ENCODE measurements at regions not wholly inside any gene's neighbourhood (a gene's known extent, or its start where the extent isn't known, plus 50 kb on each side); places are given as distances from the start of the nearest gene placed in this dataset.

- no peak overlapping the region for H3K27ac Mint-ChIP-seq (ENCODE audit: unreplicated experiment)
- no peaks in the 10 kb centered on the region for H3K27me3 Mint-ChIP-seq (ENCODE audit: unreplicated experiment)
- no TSS peak for BruUV-seq (replicated peaks)
- H3K4me3 Mint-ChIP-seq (ENCODE audit: low read depth, unreplicated experiment): no peak overlapping the region
- no peak for DNase-seq
- H3K36me3 Mint-ChIP-seq (ENCODE audit: insufficient read depth, unreplicated experiment): no peaks in the 10 kb centered on the region
- intact Hi-C loops (cut with micrococcal nuclease; ENCODE audit: unreplicated experiment): no loop called here
- TF ChIP-seq CTCF (IDR thresholded peaks at IDR 0.05; ENCODE audit: unreplicated experiment): no peak
- H3K9me3 Mint-ChIP-seq (ENCODE audit: low read depth, unreplicated experiment): peaks cover 21% of the 10 kb centered on the region
- H3K4me1 Mint-ChIP-seq (ENCODE audit: low read depth, unreplicated experiment): no peaks in the 10 kb centered on the region
- CTCF ChIA-PET: no interaction called here
Observed at GRCh38 chr12:115013236-115013981, 329.4 kb upstream of the TBX3 start.

DNA sequence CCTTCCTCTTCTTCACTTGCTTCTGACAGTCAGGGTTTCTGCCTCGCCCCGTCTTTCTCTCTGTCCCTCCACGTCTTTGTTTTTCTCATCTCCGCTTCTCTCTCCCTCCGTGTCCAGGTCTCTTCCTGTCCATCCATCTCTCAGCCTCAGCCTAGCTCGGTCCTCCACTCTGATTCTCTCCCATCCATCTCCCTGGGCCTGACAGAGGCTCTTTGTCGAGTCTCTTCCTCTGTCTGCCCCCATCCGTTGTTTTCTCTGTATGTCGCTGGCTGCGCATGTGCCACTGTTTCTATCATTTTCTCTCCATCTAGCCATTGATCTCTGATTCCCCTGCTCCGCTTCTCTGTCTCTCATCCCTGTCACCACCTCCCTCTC lies 328.9 kb upstream of the TBX3 start:
- no peaks in the 10 kb centered on the region for H3K27me3 Mint-ChIP-seq (ENCODE audit: unreplicated experiment)
- no peaks in the 10 kb centered on the region for H3K36me3 Mint-ChIP-seq (ENCODE audit: insufficient read depth, unreplicated experiment)
- H3K4me3 Mint-ChIP-seq (ENCODE audit: low read depth, unreplicated experiment): no peak overlapping the region
- no peak for TF ChIP-seq CTCF (IDR thresholded peaks at IDR 0.05; ENCODE audit: unreplicated experiment)
- peaks cover 18% of the 10 kb centered on the region for H3K9me3 Mint-ChIP-seq (ENCODE audit: low read depth, unreplicated experiment)
- intact Hi-C loops (cut with micrococcal nuclease; ENCODE audit: unreplicated experiment): no loop called here
- CTCF ChIA-PET: no interaction called here
- DNase-seq: no peak
- no peaks in the 10 kb centered on the region for H3K4me1 Mint-ChIP-seq (ENCODE audit: low read depth, unreplicated experiment)
- no peak overlapping the region for H3K27ac Mint-ChIP-seq (ENCODE audit: unreplicated experiment)
- no TSS peak for BruUV-seq (replicated peaks)

- no peak for TF ChIP-seq CTCF (IDR thresholded peaks at IDR 0.05; ENCODE audit: unreplicated experiment)
- BruUV-seq (replicated peaks): no TSS peak
- intact Hi-C loops (cut with micrococcal nuclease; ENCODE audit: unreplicated experiment): no loop called here
- Mint-ChIP-seq H3K27ac (ENCODE audit: unreplicated experiment) (no peak overlapping the region), H3K27me3 (ENCODE audit: unreplicated experiment) (no peaks in the 10 kb centered on the region), H3K9me3 (ENCODE audit: low read depth, unreplicated experiment) (peaks cover 18% of the 10 kb centered on the region), H3K4me1 (ENCODE audit: low read depth, unreplicated experiment) (no peaks in the 10 kb centered on the region), H3K4me3 (ENCODE audit: low read depth, unreplicated experiment) (no peak overlapping the region), H3K36me3 (ENCODE audit: insufficient read depth, unreplicated experiment) (no peaks in the 10 kb centered on the region)
- CTCF ChIA-PET: no interaction called here
- no peak for DNase-seq
Observed at GRCh38 chr12:115011703-115012102, 327.7 kb upstream of the TBX3 start.

DNA sequence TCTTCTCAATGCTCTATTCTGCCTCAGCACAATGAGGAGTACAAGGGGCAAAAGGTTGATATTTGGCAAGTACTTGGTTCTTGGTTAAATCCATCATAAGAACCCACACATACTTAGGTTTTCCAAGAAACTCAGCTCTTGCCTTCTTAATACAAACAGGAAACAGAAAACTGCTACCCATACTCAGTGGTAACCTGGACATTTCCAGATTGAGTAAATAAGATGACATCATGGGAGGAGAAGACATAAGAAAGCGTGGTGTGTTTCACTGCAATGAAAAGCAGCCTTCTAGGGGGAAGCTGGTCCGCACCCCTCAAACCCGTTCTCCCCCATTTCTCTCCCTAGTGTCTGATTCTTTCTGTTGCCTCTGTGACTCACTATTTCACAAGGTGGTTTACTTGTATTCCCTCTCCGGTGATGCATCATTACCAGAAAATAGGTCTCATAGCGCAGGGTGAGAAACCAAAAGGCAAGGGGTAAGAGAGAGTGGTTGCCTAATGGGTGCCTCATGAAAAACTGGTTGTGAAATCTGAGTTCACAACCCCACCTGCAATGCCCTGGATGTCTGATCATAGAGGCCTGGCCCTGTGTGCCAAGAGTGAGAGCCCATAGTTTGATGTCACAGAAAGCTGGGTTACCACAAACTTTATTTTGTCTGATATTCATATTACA lies 326.5 kb upstream of the TBX3 start:
- H3K36me3 Mint-ChIP-seq (ENCODE audit: insufficient read depth, unreplicated experiment): no peaks in the 10 kb centered on the region
- BruUV-seq (replicated peaks): no TSS peak
- no peak overlapping the region for H3K27ac Mint-ChIP-seq (ENCODE audit: unreplicated experiment)
- CTCF ChIA-PET: no interaction called here
- no peaks in the 10 kb centered on the region for H3K27me3 Mint-ChIP-seq (ENCODE audit: unreplicated experiment)
- H3K4me3 Mint-ChIP-seq (ENCODE audit: low read depth, unreplicated experiment): no peak overlapping the region
- H3K9me3 Mint-ChIP-seq (ENCODE audit: low read depth, unreplicated experiment): peaks cover 23% of the 10 kb centered on the region
- intact Hi-C loops (cut with micrococcal nuclease; ENCODE audit: unreplicated experiment): no loop called here
- no peaks in the 10 kb centered on the region for H3K4me1 Mint-ChIP-seq (ENCODE audit: low read depth, unreplicated experiment)
- no peak for DNase-seq
- TF ChIP-seq CTCF (IDR thresholded peaks at IDR 0.05; ENCODE audit: unreplicated experiment): no peak

All from Calu3 (cell line).